HepG2 (cell line): ENCODE measurements at regions not wholly inside any gene's neighbourhood (a gene's known extent, or its start where the extent isn't known, plus 50 kb on each side); places are given as distances from the start of the nearest gene placed in this dataset.

Source experiments
- CHD4 ChIP-seq: fragments of 200-600 bp; sonication (generic); IDR thresholded peaks from 2 replicates; pipeline ENCODE4 v1.7.0; 2017; ENCODE audit warnings: mild to moderate bottlenecking, low read length, borderline replicate concordance
- ISL2 ChIP-seq: sonication (generic); formaldehyde crosslinking; IDR thresholded peaks from 2 replicates; pipeline ENCODE4 v1.5.0; 2020; ENCODE audit warnings: missing genetic modification reagents
- JUND ChIP-seq: sonication (generic); formaldehyde crosslinking; IDR thresholded peaks from 2 replicates; pipeline ENCODE4 v1.8.0; 2022; ENCODE audit warnings: mild to moderate bottlenecking, missing genetic modification reagents
- MAF1 ChIP-seq: sonication (generic); formaldehyde crosslinking; IDR thresholded peaks from 2 replicates; pipeline ENCODE4 v1.5.0; 2020; ENCODE audit warnings: missing genetic modification reagents, borderline replicate concordance
- MAFK ChIP-seq, 2 experiments: IDR thresholded peaks in 1 of 2; conservative IDR thresholded peaks in 1 of 2; 2 replicates each; pipeline ENCODE4 v1.6.1; 2011; ENCODE audit warnings: improper control_type of control experiment in 2 of 2, low read length in 2 of 2
- MEIS2 ChIP-seq: sonication (generic); formaldehyde crosslinking; IDR thresholded peaks from 2 replicates; pipeline ENCODE4 v1.9.0; 2021; ENCODE audit warnings: mild to moderate bottlenecking, missing genetic modification reagents
- POGZ ChIP-seq: sonication (generic); formaldehyde crosslinking; IDR thresholded peaks from 2 replicates; pipeline ENCODE4 v1.4.0; 2020; ENCODE audit warnings: mild to moderate bottlenecking, missing genetic modification reagents
- POLR2A ChIP-seq, 2 experiments: IDR thresholded peaks; 2 replicates each; pipeline ENCODE4 v1.6.1; 2011; ENCODE audit warnings: low read depth in 2 of 2, low read length in 2 of 2, mild to moderate bottlenecking in 1 of 2, moderate library complexity in 1 of 2; ENCODE audit not compliant: insufficient read depth in 1 of 2
- ZNF101 ChIP-seq: sonication (generic); formaldehyde crosslinking; IDR thresholded peaks from 2 replicates; pipeline ENCODE4 v1.4.0; 2020; ENCODE audit warnings: mild to moderate bottlenecking, low read depth, missing genetic modification reagents, borderline replicate concordance
- ZNF709 ChIP-seq: sonication (generic); formaldehyde crosslinking; IDR thresholded peaks from 2 replicates; pipeline ENCODE4 v1.5.0; 2020; ENCODE audit warnings: mild to moderate bottlenecking, missing genetic modification reagents
- ZNF720 ChIP-seq: sonication (generic); formaldehyde crosslinking; IDR thresholded peaks from 2 replicates; pipeline ENCODE4 v1.4.0; 2020; ENCODE audit warnings: missing genetic modification reagents

GRCh38 chr2:183521911-183522310, 397.7 kb downstream of the NUP35 start:
- no peak for TF ChIP-seq ISL2 (CRISPR knock-in tag)
- TF ChIP-seq ZNF709 (CRISPR knock-in tag): no peak
- no peak for TF ChIP-seq CHD4
- TF ChIP-seq POGZ (CRISPR knock-in tag): no peak
- no peak for TF ChIP-seq POLR2A (IDR thresholded peaks at IDR 0.05; ENCODE audit: insufficient read depth in 1 of 2, low read depth in 2 of 2, low read length in 2 of 2)
- no peak for TF ChIP-seq MAFK (conservative IDR thresholded peaks at IDR 0.05 in 1 of 2, IDR thresholded peaks at IDR 0.05 in 1 of 2; ENCODE audit: low read length in 2 of 2)
- TF ChIP-seq ZNF101 (CRISPR knock-in tag): no peak
- TF ChIP-seq MAF1 (CRISPR knock-in tag): no peak
- no peak for TF ChIP-seq ZNF720 (CRISPR knock-in tag)
- TF ChIP-seq JUND (CRISPR knock-in tag): no peak
- TF ChIP-seq MEIS2: no peak
